NCI-H526 treated with DMSO at 0.1 percent for 48 hours (cell line): ENCODE measurements at regions not wholly inside any gene's neighbourhood (a gene's known extent, or its start where the extent isn't known, plus 50 kb on each side); places are given as distances from the start of the nearest gene placed in this dataset.
"Not testable (repeated sequence)": the region's sequence is repeated elsewhere in the genome, so short reads cannot be mapped to it uniquely, and the experiment has no call there.

ENCODE experiments used
- DNase-seq: peaks from one replicate; lab custom pipeline; 2025; lab: John Stamatoyannopoulos, UW

- DNase-seq: not testable (repeated sequence)
Measured at GRCh38 chr21:13810559-13810958, 201.0 kb downstream of the POTED start.

DNA sequence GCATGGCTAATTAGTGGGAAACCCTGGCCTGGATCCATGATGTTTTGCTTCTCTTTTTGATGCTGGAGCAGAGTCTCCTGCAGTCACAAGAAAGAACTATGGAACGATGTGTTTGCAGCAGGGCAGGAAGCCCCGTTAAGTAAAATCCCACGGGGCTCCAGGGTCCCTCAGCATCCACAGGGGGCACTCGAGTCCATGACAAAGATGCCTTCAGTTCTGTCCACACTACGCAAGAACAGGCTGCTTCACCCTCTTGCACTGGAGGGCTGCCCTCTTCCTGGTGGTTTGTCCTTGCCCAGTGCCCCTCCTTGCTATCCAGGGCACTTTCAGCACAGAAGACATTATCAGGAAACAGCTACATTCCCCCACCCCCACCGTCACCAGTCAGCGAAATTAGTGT, 196.9 kb downstream of the POTED start:
- DNase-seq: not testable (repeated sequence)

DNA sequence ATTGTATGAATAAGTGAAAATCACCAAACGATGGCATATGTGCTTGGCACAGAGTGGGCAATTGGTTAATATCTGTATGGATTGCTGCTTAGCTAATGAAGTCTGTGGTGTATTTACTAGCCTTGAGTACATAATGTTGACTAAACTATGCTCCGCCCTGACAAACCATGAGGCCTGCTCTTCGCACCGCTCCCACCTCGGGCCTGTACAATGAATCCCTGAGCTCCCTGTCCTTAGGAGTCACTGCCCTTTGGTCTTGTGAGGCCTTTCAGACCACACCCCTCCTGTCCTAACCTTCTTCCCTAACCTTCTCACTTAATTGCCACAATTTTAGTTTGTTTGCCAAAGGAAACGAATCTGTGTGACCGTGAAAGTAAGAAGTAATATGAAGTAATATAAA, 193.2 kb downstream of the POTED start:
- not testable (repeated sequence) for DNase-seq
